Right lobe of liver (tissue), 6 donors: ENCODE measurements at regions not wholly inside any gene's neighbourhood (a gene's known extent, or its start where the extent isn't known, plus 50 kb on each side); places are given as distances from the start of the nearest gene placed in this dataset.

Source experiments
- ATAC-seq, 4 donors: fragments of 200-7000 bp; cut with Tn5 transposase; one replicate each; pipeline ENCODE4 v1.9.1; 2020; ENCODE audit warnings: mild to moderate bottlenecking in 4 of 4, moderate library complexity in 4 of 4
- DNase-seq, 3 donors: peaks; one replicate each; pipeline ENCODE4 v3.0.0-alpha.2; 2020
- H3K27ac ChIP-seq, 3 donors: fragments of 200-600 bp; one replicate each; pipeline ENCODE4 v1.8.0; 2022
- H3K27me3 ChIP-seq, 2 donors: fragments of 200-600 bp; one replicate each; pipeline ENCODE4 v1.8.0; 2022
- H3K36me3 ChIP-seq, 4 donors: fragments of 200-600 bp; sonication (generic) in 1 of 4; one replicate each; pipeline versions ENCODE4 v1.5.1 to v1.8.0; 2017 to 2022; ENCODE audit warnings: control low read depth in 1 of 4
- H3K4me1 ChIP-seq, 4 donors: fragments of 200-600 bp; sonication (generic) in 1 of 4; one replicate each; pipeline versions ENCODE4 v1.5.1 to v1.8.0; 2017 to 2022; ENCODE audit warnings: control low read depth in 1 of 4
- H3K4me3 ChIP-seq, 3 donors: fragments of 200-600 bp; one replicate each; pipeline ENCODE4 v1.8.0; 2022
- H3K9me3 ChIP-seq, 4 donors: fragments of 200-600 bp; sonication (generic) in 1 of 4; one replicate each; pipeline versions ENCODE4 v1.5.1 to v1.8.0; 2017 to 2022; ENCODE audit warnings: control low read depth in 1 of 4
- POLR2A ChIP-seq: fragments of 450-650 bp; IDR thresholded peaks from one replicate; pipeline ENCODE4 v1.6.1; 2017; ENCODE audit warnings: antibody characterized with exemption, mild to moderate bottlenecking
- WGBS: methylation state at CpG from one replicate; pipeline ENCODE4 v1.1.6; 2018; ENCODE audit warnings: low coverage, low lambda C conversion rate; ENCODE audit not compliant: insufficient coverage; ENCODE audit errors: missing lambda C conversion rate; 5-methylcytosine and 5-hydroxymethylcytosine counted together
- intact Hi-C, 2 donors: fragments of 100-400 bp; cut with DNase I; formaldehyde crosslinking; loops; one replicate each; pipeline versions ENCODE4 v1.11.2 to v1.14.1; 2022
- TF ChIP-seq, protein P1 (sequence below), 4 donors: fragments of 200-600 bp in 3 of 4; fragments of 450-650 bp in 1 of 4; IDR thresholded peaks; one replicate each; pipeline versions ENCODE4 v1.5.1 to v1.8.0; 2016 to 2022; ENCODE audit warnings: antibody characterized with exemption in 4 of 4, mild to moderate bottlenecking in 2 of 4
- donor health status: DM: no; HTN: yes; CAD: no.
- donor health status: DM: no; HTN: no; CAD: no.
- donor health status: DM: no; HTN: no; CAD: no.
- donor health status: DM: no; HTN: yes; CAD: no.
- donor health status: DM: no; HTN: yes; CAD: no.

DNA sequence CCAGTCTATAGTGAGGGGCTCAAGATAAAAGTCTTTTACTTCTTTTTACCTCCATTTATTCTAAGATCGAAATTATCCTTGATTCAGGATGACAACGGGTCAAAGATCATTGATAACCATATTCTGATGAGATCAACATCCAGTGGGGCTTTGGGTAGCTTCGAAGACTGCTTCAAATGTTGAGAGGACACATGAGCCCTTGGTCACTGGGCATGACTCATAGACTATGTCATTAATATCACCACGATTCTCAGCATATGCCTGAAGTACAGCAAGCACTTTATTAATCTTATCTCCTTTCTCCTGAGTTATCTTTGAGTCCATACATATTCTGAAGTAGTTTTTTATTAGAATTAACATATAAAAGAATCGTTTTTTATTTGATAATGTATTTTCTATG, 117.1 kb upstream of the DAB2 start:
- Histone ChIP-seq H3K9me3 (no peaks in the 10 kb centered on the region), H3K4me3 (no peak overlapping the region), H3K36me3 (no peaks in the 10 kb centered on the region), H3K27ac (no peak overlapping the region), H3K4me1 (no peaks in the 10 kb centered on the region), H3K27me3 (no peaks in the 10 kb centered on the region)
- DNase-seq (no peak), ATAC-seq (peak in 1 of 4 donors; percentile 49)
- no peak for TF ChIP-seq POLR2A
- TF ChIP-seq, protein P1, sequence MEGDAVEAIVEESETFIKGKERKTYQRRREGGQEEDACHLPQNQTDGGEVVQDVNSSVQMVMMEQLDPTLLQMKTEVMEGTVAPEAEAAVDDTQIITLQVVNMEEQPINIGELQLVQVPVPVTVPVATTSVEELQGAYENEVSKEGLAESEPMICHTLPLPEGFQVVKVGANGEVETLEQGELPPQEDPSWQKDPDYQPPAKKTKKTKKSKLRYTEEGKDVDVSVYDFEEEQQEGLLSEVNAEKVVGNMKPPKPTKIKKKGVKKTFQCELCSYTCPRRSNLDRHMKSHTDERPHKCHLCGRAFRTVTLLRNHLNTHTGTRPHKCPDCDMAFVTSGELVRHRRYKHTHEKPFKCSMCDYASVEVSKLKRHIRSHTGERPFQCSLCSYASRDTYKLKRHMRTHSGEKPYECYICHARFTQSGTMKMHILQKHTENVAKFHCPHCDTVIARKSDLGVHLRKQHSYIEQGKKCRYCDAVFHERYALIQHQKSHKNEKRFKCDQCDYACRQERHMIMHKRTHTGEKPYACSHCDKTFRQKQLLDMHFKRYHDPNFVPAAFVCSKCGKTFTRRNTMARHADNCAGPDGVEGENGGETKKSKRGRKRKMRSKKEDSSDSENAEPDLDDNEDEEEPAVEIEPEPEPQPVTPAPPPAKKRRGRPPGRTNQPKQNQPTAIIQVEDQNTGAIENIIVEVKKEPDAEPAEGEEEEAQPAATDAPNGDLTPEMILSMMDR (IDR thresholded peaks at IDR 0.05) = no peak
- 50% methylated on average over 5 of the region's 5 CpGs for WGBS
- intact Hi-C loops = loop anchor here in 1 of 2 donors (5.0 kb wide), 1 partner anchor 165 kb away; no protein-coding TSS in a partner anchor

GRCh38 chr5:39539470-39539869, 114.7 kb upstream of the DAB2 start:
- DNase-seq = no peak
- Histone ChIP-seq H3K27me3 (no peaks in the 10 kb centered on the region), H3K4me1 (no peaks in the 10 kb centered on the region), H3K9me3 (no peaks in the 10 kb centered on the region), H3K4me3 (no peak overlapping the region), H3K36me3 (no peaks in the 10 kb centered on the region), H3K27ac (no peak overlapping the region)
- peak in 3 of 4 donors; percentile 29 to 51 (median 29) for ATAC-seq
- TF ChIP-seq, protein P1 (IDR thresholded peaks at IDR 0.05) = no peak
- TF ChIP-seq POLR2A = no peak
- intact Hi-C loops = no loop called here
- 48% methylated on average over 3 of the region's 3 CpGs for WGBS

GRCh38 chr5:39534690-39535089, 109.9 kb upstream of the DAB2 start:
- Histone ChIP-seq H3K4me3 (no peak overlapping the region), H3K27ac (no peak overlapping the region), H3K9me3 (no peaks in the 10 kb centered on the region), H3K4me1 (no peaks in the 10 kb centered on the region), H3K36me3 (no peaks in the 10 kb centered on the region), H3K27me3 (no peaks in the 10 kb centered on the region)
- TF ChIP-seq POLR2A = no peak
- TF ChIP-seq, protein P1 (IDR thresholded peaks at IDR 0.05) = no peak
- intact Hi-C loops = no loop called here
- ATAC-seq (no peak), DNase-seq (no peak)
- WGBS = 69% methylated on average over 3 of the region's 3 CpGs

DNA sequence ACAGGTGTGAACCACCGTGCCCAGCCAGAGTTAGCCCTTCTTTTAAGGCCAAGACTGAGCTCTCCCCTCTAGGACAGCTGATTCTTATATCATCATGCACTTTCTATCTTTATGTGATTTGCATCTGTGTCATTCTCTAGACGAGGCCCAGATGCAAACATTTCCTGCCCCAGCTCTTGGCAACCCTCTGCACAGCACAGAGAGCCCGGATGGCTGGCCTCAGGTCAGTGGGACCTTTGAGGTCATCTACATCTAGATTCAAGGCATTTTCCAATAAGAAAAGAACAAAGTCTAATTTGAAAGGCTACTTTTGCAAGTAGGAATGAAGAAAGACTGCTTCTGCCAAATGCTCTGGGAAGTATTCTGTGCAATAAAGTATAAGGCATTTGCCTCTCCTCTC, 109.0 kb upstream of the DAB2 start:
- H3K36me3 ChIP-seq = no peaks in the 10 kb centered on the region
- TF ChIP-seq, protein P1 (IDR thresholded peaks at IDR 0.05) = no peak
- TF ChIP-seq POLR2A = no peak
- no peak overlapping the region for H3K27ac ChIP-seq
- intact Hi-C loops = no loop called here
- DNase-seq = no peak
- 28% methylated on average over 2 of the region's 3 CpGs for WGBS
- no peaks in the 10 kb centered on the region for H3K9me3 ChIP-seq
- no peaks in the 10 kb centered on the region for H3K27me3 ChIP-seq
- no peak overlapping the region for H3K4me3 ChIP-seq
- ATAC-seq = peak in 3 of 4 donors; percentile 30 to 61 (median 39)
- no peaks in the 10 kb centered on the region for H3K4me1 ChIP-seq

DNA sequence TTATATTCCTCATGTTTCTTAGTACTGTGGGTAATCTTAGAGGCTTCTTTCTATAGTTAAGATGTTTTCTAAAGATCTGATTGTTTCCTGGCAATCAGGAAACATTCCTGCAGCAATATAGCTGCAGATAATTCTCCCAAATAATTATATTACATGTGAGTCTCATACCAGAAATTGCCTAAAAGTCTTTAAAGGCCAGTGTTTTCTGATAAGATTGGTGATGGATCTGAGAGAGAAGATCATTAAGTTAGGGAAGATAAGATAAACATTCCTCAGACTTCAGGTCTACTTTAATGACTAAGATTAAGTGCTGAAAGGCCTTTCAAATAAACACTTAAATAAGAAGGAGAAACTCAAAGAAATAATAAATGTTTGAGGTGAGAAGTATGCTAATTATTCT, 107.7 kb upstream of the DAB2 start:
- Histone ChIP-seq H3K4me1 (no peaks in the 10 kb centered on the region), H3K36me3 (no peaks in the 10 kb centered on the region), H3K4me3 (no peak overlapping the region), H3K27me3 (no peaks in the 10 kb centered on the region), H3K9me3 (no peaks in the 10 kb centered on the region), H3K27ac (no peak overlapping the region)
- ATAC-seq = no peak
- TF ChIP-seq, protein P1 (IDR thresholded peaks at IDR 0.05) = no peak
- no peak for TF ChIP-seq POLR2A
- no peak for DNase-seq
- intact Hi-C loops = no loop called here
